A673 (cell line): ENCODE measurements at regions not wholly inside any gene's neighbourhood (a gene's known extent, or its start where the extent isn't known, plus 50 kb on each side); places are given as distances from the start of the nearest gene placed in this dataset.

ENCODE experiments used
- CTCF ChIP-seq: fragments of 300-800, 200-600 bp; sonication (generic); conservative IDR thresholded peaks from 2 replicates; pipeline ENCODE4 v1.5.1; 2017; ENCODE audit warnings: low read depth, mild to moderate bottlenecking, antibody characterized with exemption, low read length, moderate library complexity, mixed read lengths
- EZH2 ChIP-seq: fragments of 200-600 bp; sonication (generic); IDR thresholded peaks from 2 replicates; pipeline ENCODE4 v1.6.1; 2017; ENCODE audit warnings: borderline replicate concordance, low read depth, mild to moderate bottlenecking, mixed read lengths, antibody characterized with exemption, low read length; ENCODE audit not compliant: poor library complexity, severe bottlenecking

DNA sequence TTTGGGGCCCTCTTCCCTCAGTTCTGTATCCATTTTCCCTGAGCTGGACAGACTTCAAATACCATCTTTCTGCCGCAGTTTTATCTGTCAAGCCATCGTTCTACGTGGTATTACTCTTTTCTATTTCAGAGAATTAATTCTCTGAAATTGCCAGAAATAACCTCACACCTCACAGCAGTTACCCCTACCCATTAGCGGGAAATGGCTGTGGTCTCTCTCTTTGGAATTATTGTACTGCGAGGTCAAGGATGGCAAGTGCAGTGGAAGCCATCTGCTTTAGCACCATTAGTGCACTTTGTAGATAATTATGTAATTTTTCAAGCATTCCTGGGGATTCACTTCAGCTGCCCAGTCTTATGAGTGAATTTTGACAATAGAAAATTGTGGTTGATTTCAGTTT lies 147.8 kb upstream of the CDH4 start:
- TF ChIP-seq CTCF (no peak), EZH2 (no peak)
